ENCODE measurements at regions not wholly inside any gene's neighbourhood (a gene's known extent, or its start where the extent isn't known, plus 50 kb on each side); places are given as distances from the start of the nearest gene placed in this dataset.

GRCh38 chr1:219430419-219430818, 182.5 kb downstream of the ZC3H11B start:
- TF ChIP-seq ARNTL (CRISPR knock-in tag; IDR thresholded peaks at IDR 0.05; ENCODE audit: borderline replicate concordance, low read depth) (no peak), ZFP3 (CRISPR knock-in tag; IDR thresholded peaks at IDR 0.05) (no peak), POU6F1 (CRISPR knock-in tag; IDR thresholded peaks at IDR 0.05; ENCODE audit: borderline replicate concordance, low read depth) (no peak), PATZ1 (CRISPR knock-in tag; IDR thresholded peaks at IDR 0.05; ENCODE audit: borderline replicate concordance) (no peak), OSR1 (CRISPR knock-in tag; IDR thresholded peaks at IDR 0.05) (no peak), BACH2 (CRISPR knock-in tag; IDR thresholded peaks at IDR 0.05; ENCODE audit: borderline replicate concordance) (no peak), CSRNP3 (CRISPR knock-in tag; IDR thresholded peaks at IDR 0.05) (no peak), RARB (CRISPR knock-in tag; IDR thresholded peaks at IDR 0.05) (no peak), ZNF70 (CRISPR knock-in tag; IDR thresholded peaks at IDR 0.05) (no peak), ESRRG (CRISPR knock-in tag; IDR thresholded peaks at IDR 0.05) (no peak), CSDC2 (CRISPR knock-in tag; IDR thresholded peaks at IDR 0.05) (no peak), ZFP30 (CRISPR knock-in tag; IDR thresholded peaks at IDR 0.05) (no peak), ISL1 (CRISPR knock-in tag; IDR thresholded peaks at IDR 0.05) (no peak)
- TF ChIP-seq, protein P1, sequence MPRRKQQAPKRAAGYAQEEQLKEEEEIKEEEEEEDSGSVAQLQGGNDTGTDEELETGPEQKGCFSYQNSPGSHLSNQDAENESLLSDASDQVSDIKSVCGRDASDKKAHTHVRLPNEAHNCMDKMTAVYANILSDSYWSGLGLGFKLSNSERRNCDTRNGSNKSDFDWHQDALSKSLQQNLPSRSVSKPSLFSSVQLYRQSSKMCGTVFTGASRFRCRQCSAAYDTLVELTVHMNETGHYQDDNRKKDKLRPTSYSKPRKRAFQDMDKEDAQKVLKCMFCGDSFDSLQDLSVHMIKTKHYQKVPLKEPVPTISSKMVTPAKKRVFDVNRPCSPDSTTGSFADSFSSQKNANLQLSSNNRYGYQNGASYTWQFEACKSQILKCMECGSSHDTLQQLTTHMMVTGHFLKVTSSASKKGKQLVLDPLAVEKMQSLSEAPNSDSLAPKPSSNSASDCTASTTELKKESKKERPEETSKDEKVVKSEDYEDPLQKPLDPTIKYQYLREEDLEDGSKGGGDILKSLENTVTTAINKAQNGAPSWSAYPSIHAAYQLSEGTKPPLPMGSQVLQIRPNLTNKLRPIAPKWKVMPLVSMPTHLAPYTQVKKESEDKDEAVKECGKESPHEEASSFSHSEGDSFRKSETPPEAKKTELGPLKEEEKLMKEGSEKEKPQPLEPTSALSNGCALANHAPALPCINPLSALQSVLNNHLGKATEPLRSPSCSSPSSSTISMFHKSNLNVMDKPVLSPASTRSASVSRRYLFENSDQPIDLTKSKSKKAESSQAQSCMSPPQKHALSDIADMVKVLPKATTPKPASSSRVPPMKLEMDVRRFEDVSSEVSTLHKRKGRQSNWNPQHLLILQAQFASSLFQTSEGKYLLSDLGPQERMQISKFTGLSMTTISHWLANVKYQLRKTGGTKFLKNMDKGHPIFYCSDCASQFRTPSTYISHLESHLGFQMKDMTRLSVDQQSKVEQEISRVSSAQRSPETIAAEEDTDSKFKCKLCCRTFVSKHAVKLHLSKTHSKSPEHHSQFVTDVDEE (CRISPR knock-in tag; IDR thresholded peaks at IDR 0.05), result no peak
